ENCODE measurements at regions not wholly inside any gene's neighbourhood (a gene's known extent, or its start where the extent isn't known, plus 50 kb on each side); places are given as distances from the start of the nearest gene placed in this dataset.

GRCh38 chr3:103173940-103174339 is 739.1 kb downstream of the ZPLD1 start:
- H3K27me3 Mint-ChIP-seq, result no peaks in the 10 kb centered on the region
- TF ChIP-seq CTCF (conservative IDR thresholded peaks at IDR 0.05), result no peak
- H3K9me3 Mint-ChIP-seq, result no peaks in the 10 kb centered on the region
- no peak overlapping the region for H3K27ac Mint-ChIP-seq
- H3K4me1 Mint-ChIP-seq (ENCODE audit: unreplicated experiment), result peaks cover 6% of the 10 kb centered on the region
- H3K36me3 Mint-ChIP-seq, result no peaks in the 10 kb centered on the region
- H3K4me3 Mint-ChIP-seq, result no peak overlapping the region
- DNase-seq (ENCODE audit: extremely low spot score, unreplicated experiment), result no peak

GRCh38 chr3:103181160-103181559 is 746.3 kb downstream of the ZPLD1 start:
- Mint-ChIP-seq H3K9me3 (no peaks in the 10 kb centered on the region), H3K36me3 (no peaks in the 10 kb centered on the region), H3K4me1 (ENCODE audit: unreplicated experiment) (no peaks in the 10 kb centered on the region), H3K4me3 (no peak overlapping the region), H3K27me3 (no peaks in the 10 kb centered on the region), H3K27ac (no peak overlapping the region)
- no peak for DNase-seq (ENCODE audit: extremely low spot score, unreplicated experiment)
- no peak for TF ChIP-seq CTCF (conservative IDR thresholded peaks at IDR 0.05)

GRCh38 chr3:103184772-103185171 is 750.0 kb downstream of the ZPLD1 start:
- no peaks in the 10 kb centered on the region for H3K4me1 Mint-ChIP-seq (ENCODE audit: unreplicated experiment)
- TF ChIP-seq CTCF (conservative IDR thresholded peaks at IDR 0.05), result no peak
- H3K4me3 Mint-ChIP-seq, result no peak overlapping the region
- H3K27ac Mint-ChIP-seq, result no peak overlapping the region
- H3K9me3 Mint-ChIP-seq, result no peaks in the 10 kb centered on the region
- H3K27me3 Mint-ChIP-seq, result no peaks in the 10 kb centered on the region
- DNase-seq (ENCODE audit: extremely low spot score, unreplicated experiment), result no peak
- no peaks in the 10 kb centered on the region for H3K36me3 Mint-ChIP-seq

GRCh38 chr3:103189941-103190340 is 755.1 kb downstream of the ZPLD1 start:
- H3K36me3 Mint-ChIP-seq, result no peaks in the 10 kb centered on the region
- no peaks in the 10 kb centered on the region for H3K4me1 Mint-ChIP-seq (ENCODE audit: unreplicated experiment)
- no peak overlapping the region for H3K4me3 Mint-ChIP-seq
- H3K27ac Mint-ChIP-seq, result no peak overlapping the region
- no peak for TF ChIP-seq CTCF (conservative IDR thresholded peaks at IDR 0.05)
- DNase-seq (ENCODE audit: extremely low spot score, unreplicated experiment), result no peak
- H3K9me3 Mint-ChIP-seq, result peaks cover 7% of the 10 kb centered on the region
- H3K27me3 Mint-ChIP-seq, result no peaks in the 10 kb centered on the region

- Mint-ChIP-seq H3K36me3 (no peaks in the 10 kb centered on the region), H3K27me3 (no peaks in the 10 kb centered on the region), H3K9me3 (peaks cover 7% of the 10 kb centered on the region), H3K4me3 (no peak overlapping the region), H3K4me1 (ENCODE audit: unreplicated experiment) (no peaks in the 10 kb centered on the region), H3K27ac (no peak overlapping the region)
- DNase-seq (ENCODE audit: extremely low spot score, unreplicated experiment), result no peak
- no peak for TF ChIP-seq CTCF (conservative IDR thresholded peaks at IDR 0.05)
Measured at GRCh38 chr3:103195216-103195615, 760.4 kb downstream of the ZPLD1 start.

- no peak overlapping the region for H3K27ac Mint-ChIP-seq
- no peaks in the 10 kb centered on the region for H3K9me3 Mint-ChIP-seq
- no peak for DNase-seq (ENCODE audit: extremely low spot score, unreplicated experiment)
- no peak for TF ChIP-seq CTCF (conservative IDR thresholded peaks at IDR 0.05)
- no peak overlapping the region for H3K4me3 Mint-ChIP-seq
- no peaks in the 10 kb centered on the region for H3K36me3 Mint-ChIP-seq
- no peaks in the 10 kb centered on the region for H3K4me1 Mint-ChIP-seq (ENCODE audit: unreplicated experiment)
- no peaks in the 10 kb centered on the region for H3K27me3 Mint-ChIP-seq
Measured at GRCh38 chr3:103203441-103203840, 768.6 kb downstream of the ZPLD1 start.

Measured in type B pancreatic cell (in vitro differentiated cells).